WTC11 (cell line): ENCODE measurements at regions not wholly inside any gene's neighbourhood (a gene's known extent, or its start where the extent isn't known, plus 50 kb on each side); places are given as distances from the start of the nearest gene placed in this dataset.

Experiments
- ATAC-seq: fragments of 200-7000 bp; cut with Tn5 transposase; 2 replicates; pipeline ENCODE4 v1.10.0; 2021; ENCODE audit warnings: mild to moderate bottlenecking, moderate library complexity
- CTCF ChIA-PET: fragments of 300-600 bp; sonication (Branson Sonifier 250); formaldehyde crosslinking; loops from one replicate; lab custom pipeline; 2021; ENCODE audit warnings: antibody characterized with exemption; lab: Charles Lee
- POLR2A ChIA-PET: fragments of 350-600 bp; sonication (Branson Sonifier 250); formaldehyde crosslinking; loops from one replicate; lab custom pipeline; 2021; ENCODE audit warnings: antibody characterized with exemption; lab: Charles Lee
- DNase-seq: peaks from one replicate; pipeline ENCODE4 v3.0.0; 2021; ENCODE audit warnings: low spot score
- H3K27ac Mint-ChIP-seq: 2 replicates; pipeline ENCODE4 v1.8.0; 2021; ENCODE audit warnings: mixed read lengths
- H3K27me3 Mint-ChIP-seq: 2 replicates; pipeline ENCODE4 v1.8.0; 2021; ENCODE audit warnings: low read depth, mild to moderate bottlenecking, moderate library complexity, mixed read lengths
- H3K36me3 Mint-ChIP-seq: 2 replicates; pipeline ENCODE4 v1.8.0; 2021; ENCODE audit warnings: mixed read lengths
- H3K4me1 Mint-ChIP-seq: 2 replicates; pipeline ENCODE4 v1.8.0; 2022; ENCODE audit warnings: mixed read lengths
- H3K4me3 Mint-ChIP-seq: 2 replicates; pipeline ENCODE4 v1.8.0; 2021; ENCODE audit warnings: mild to moderate bottlenecking, moderate library complexity, mixed read lengths
- H3K9me3 Mint-ChIP-seq: 2 replicates; pipeline ENCODE4 v1.8.0; 2021; ENCODE audit warnings: mixed read lengths
- ATF1 ChIP-seq: sonication (generic); formaldehyde crosslinking; IDR thresholded peaks from 2 replicates; pipeline ENCODE4 v1.8.1; 2023; ENCODE audit warnings: mild to moderate bottlenecking, moderate library complexity, missing genetic modification reagents
- ETV6 ChIP-seq: sonication (generic); formaldehyde crosslinking; IDR thresholded peaks from 2 replicates; pipeline ENCODE4 v1.8.1; 2022; ENCODE audit warnings: mild to moderate bottlenecking, missing genetic modification reagents
- GABPB1 ChIP-seq: sonication (generic); formaldehyde crosslinking; IDR thresholded peaks from 2 replicates; pipeline ENCODE4 v1.8.1; 2023; ENCODE audit warnings: mild to moderate bottlenecking, missing genetic modification reagents
- GTF2I ChIP-seq: fragments of 250-450 bp; sonication (Bioruptor Pico); conservative IDR thresholded peaks from 2 replicates; pipeline ENCODE4 v1.4.0; 2021; ENCODE audit warnings: mild to moderate bottlenecking
- HMGA2 ChIP-seq: fragments of 250-450 bp; sonication (Bioruptor Pico); IDR thresholded peaks from 2 replicates; pipeline ENCODE4 v1.4.0; 2021; ENCODE audit warnings: mild to moderate bottlenecking, moderate library complexity
- KAT7 ChIP-seq: sonication (generic); formaldehyde crosslinking; IDR thresholded peaks from 2 replicates; pipeline ENCODE4 v1.8.1; 2023; ENCODE audit warnings: missing genetic modification reagents, mild to moderate bottlenecking, borderline replicate concordance
- NFATC4 ChIP-seq: fragments of 250-450 bp; sonication (Bioruptor Pico); IDR thresholded peaks from 2 replicates; pipeline ENCODE4 v1.9.0; 2021; ENCODE audit warnings: mild to moderate bottlenecking
- NFYB ChIP-seq: sonication (generic); formaldehyde crosslinking; conservative IDR thresholded peaks from 2 replicates; pipeline ENCODE4 v1.8.0; 2022; ENCODE audit warnings: low read depth, missing genetic modification reagents
- NR3C1 ChIP-seq: sonication (generic); formaldehyde crosslinking; conservative IDR thresholded peaks from 2 replicates; pipeline ENCODE4 v1.8.1; 2023; ENCODE audit warnings: low read depth, mild to moderate bottlenecking, missing genetic modification reagents
- OVOL2 ChIP-seq: fragments of 250-450 bp; sonication (Bioruptor Pico); IDR thresholded peaks from 2 replicates; pipeline ENCODE4 v1.9.0; 2021; ENCODE audit warnings: mild to moderate bottlenecking, borderline replicate concordance
- SMAD3 ChIP-seq: sonication (generic); formaldehyde crosslinking; IDR thresholded peaks from 2 replicates; pipeline ENCODE4 v1.8.0; 2022; ENCODE audit warnings: missing genetic modification reagents, mild to moderate bottlenecking, borderline replicate concordance
- TEAD1 ChIP-seq: sonication (generic); formaldehyde crosslinking; IDR thresholded peaks from 2 replicates; pipeline ENCODE4 v1.8.0; 2022; ENCODE audit warnings: mild to moderate bottlenecking, missing genetic modification reagents
- TEAD4 ChIP-seq: sonication (generic); formaldehyde crosslinking; IDR thresholded peaks from 2 replicates; pipeline ENCODE4 v1.8.0; 2022; ENCODE audit warnings: mild to moderate bottlenecking, missing genetic modification reagents
- TP53 ChIP-seq: sonication (generic); formaldehyde crosslinking; IDR thresholded peaks from 2 replicates; pipeline ENCODE4 v1.8.1; 2023; ENCODE audit warnings: mild to moderate bottlenecking, missing genetic modification reagents
- ZNF121 ChIP-seq: sonication (generic); formaldehyde crosslinking; IDR thresholded peaks from 2 replicates; pipeline ENCODE4 v1.8.0; 2023; ENCODE audit warnings: missing genetic modification reagents
- ZNF232 ChIP-seq: sonication (generic); formaldehyde crosslinking; IDR thresholded peaks from 2 replicates; pipeline ENCODE4 v1.8.0; 2022; ENCODE audit warnings: mild to moderate bottlenecking, missing genetic modification reagents
- ZNF416 ChIP-seq: fragments of 250-450 bp; sonication (Bioruptor Pico); IDR thresholded peaks from 2 replicates; pipeline ENCODE4 v1.9.0; 2021; ENCODE audit warnings: mild to moderate bottlenecking, inconsistent platforms
- ZNF423 ChIP-seq: fragments of 250-450 bp; sonication (Bioruptor Pico); IDR thresholded peaks from 2 replicates; pipeline ENCODE4 v2.1.2; 2022; ENCODE audit warnings: mild to moderate bottlenecking, moderate library complexity
- ZNF671 ChIP-seq: fragments of 250-450 bp; sonication (Bioruptor Pico); IDR thresholded peaks from 2 replicates; pipeline ENCODE4 v1.8.0; 2021; ENCODE audit warnings: mild to moderate bottlenecking
- TF ChIP-seq, protein P1 (sequence below): sonication (generic); formaldehyde crosslinking; IDR thresholded peaks from 2 replicates; pipeline ENCODE4 v1.8.1; 2023; ENCODE audit warnings: mild to moderate bottlenecking, moderate library complexity, missing genetic modification reagents
- TF ChIP-seq, protein P2 (sequence below): fragments of 250-450 bp; sonication (Bioruptor Pico); IDR thresholded peaks from 2 replicates; pipeline ENCODE4 v1.9.0; 2021; ENCODE audit warnings: mild to moderate bottlenecking, borderline replicate concordance
- TF ChIP-seq, protein P3 (sequence below): sonication (generic); formaldehyde crosslinking; IDR thresholded peaks from 2 replicates; pipeline ENCODE4 v1.8.1; 2023; ENCODE audit warnings: mild to moderate bottlenecking, missing genetic modification reagents
- TF ChIP-seq, protein P4 (sequence below): sonication (generic); formaldehyde crosslinking; IDR thresholded peaks from 2 replicates; pipeline ENCODE4 v1.8.1; 2023; ENCODE audit warnings: mild to moderate bottlenecking, missing genetic modification reagents, moderate library complexity
- TF ChIP-seq, protein P5 (sequence below): sonication (generic); formaldehyde crosslinking; IDR thresholded peaks from 2 replicates; pipeline ENCODE4 v1.8.0; 2023; ENCODE audit warnings: missing genetic modification reagents
- TF ChIP-seq, protein P6 (sequence below): sonication (generic); formaldehyde crosslinking; IDR thresholded peaks from 2 replicates; pipeline ENCODE4 v1.8.0; 2023; ENCODE audit warnings: missing genetic modification reagents, mild to moderate bottlenecking, borderline replicate concordance

DNA sequence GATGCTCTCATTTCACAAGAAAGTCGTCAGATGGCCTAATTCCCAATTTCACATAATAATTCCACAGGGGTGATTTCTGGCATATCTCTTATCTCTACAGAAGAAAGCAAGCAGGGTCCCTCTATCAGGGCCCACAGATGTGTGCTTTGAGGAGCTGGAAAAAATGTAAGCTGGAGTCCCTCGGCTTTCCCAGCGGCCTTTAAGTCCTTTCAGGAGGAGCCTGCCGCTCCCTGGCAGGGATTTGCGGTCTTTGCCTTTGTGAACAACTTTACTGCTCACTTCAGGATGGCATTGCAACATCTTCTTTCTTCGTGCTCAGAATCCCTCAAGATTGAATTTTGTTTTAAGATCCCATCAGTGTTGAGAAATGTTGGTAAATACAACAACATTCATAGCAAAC lies 83.0 kb downstream of the FZD10 start:
- DNase-seq (no peak), ATAC-seq (no peak)
- Mint-ChIP-seq H3K9me3 (peaks cover 72% of the 10 kb centered on the region), H3K4me1 (no peaks in the 10 kb centered on the region), H3K4me3 (no peak overlapping the region), H3K27me3 (peaks cover 14% of the 10 kb centered on the region), H3K36me3 (peaks cover 42% of the 10 kb centered on the region), H3K27ac (no peak overlapping the region)
- ChIA-PET CTCF (no interaction called here), POLR2A (no interaction called here)
- no peak for TF ChIP-seq ZNF121
- no peak for TF ChIP-seq OVOL2 (CRISPR knock-in tag)
- no peak for TF ChIP-seq SMAD3 (CRISPR knock-in tag)
- no peak for TF ChIP-seq HMGA2
- TF ChIP-seq ZNF232: no peak
- TF ChIP-seq, protein P1, sequence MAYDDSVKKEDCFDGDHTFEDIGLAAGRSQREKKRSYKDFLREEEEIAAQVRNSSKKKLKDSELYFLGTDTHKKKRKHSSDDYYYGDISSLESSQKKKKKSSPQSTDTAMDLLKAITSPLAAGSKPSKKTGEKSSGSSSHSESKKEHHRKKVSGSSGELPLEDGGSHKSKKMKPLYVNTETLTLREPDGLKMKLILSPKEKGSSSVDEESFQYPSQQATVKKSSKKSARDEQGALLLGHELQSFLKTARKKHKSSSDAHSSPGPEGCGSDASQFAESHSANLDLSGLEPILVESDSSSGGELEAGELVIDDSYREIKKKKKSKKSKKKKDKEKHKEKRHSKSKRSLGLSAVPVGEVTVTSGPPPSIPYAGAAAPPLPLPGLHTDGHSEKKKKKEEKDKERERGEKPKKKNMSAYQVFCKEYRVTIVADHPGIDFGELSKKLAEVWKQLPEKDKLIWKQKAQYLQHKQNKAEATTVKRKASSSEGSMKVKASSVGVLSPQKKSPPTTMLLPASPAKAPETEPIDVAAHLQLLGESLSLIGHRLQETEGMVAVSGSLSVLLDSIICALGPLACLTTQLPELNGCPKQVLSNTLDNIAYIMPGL (CRISPR knock-in tag): no peak
- no peak for TF ChIP-seq KAT7
- TF ChIP-seq GTF2I (CRISPR knock-in tag): no peak
- TF ChIP-seq ATF1: no peak
- TF ChIP-seq, protein P2, sequence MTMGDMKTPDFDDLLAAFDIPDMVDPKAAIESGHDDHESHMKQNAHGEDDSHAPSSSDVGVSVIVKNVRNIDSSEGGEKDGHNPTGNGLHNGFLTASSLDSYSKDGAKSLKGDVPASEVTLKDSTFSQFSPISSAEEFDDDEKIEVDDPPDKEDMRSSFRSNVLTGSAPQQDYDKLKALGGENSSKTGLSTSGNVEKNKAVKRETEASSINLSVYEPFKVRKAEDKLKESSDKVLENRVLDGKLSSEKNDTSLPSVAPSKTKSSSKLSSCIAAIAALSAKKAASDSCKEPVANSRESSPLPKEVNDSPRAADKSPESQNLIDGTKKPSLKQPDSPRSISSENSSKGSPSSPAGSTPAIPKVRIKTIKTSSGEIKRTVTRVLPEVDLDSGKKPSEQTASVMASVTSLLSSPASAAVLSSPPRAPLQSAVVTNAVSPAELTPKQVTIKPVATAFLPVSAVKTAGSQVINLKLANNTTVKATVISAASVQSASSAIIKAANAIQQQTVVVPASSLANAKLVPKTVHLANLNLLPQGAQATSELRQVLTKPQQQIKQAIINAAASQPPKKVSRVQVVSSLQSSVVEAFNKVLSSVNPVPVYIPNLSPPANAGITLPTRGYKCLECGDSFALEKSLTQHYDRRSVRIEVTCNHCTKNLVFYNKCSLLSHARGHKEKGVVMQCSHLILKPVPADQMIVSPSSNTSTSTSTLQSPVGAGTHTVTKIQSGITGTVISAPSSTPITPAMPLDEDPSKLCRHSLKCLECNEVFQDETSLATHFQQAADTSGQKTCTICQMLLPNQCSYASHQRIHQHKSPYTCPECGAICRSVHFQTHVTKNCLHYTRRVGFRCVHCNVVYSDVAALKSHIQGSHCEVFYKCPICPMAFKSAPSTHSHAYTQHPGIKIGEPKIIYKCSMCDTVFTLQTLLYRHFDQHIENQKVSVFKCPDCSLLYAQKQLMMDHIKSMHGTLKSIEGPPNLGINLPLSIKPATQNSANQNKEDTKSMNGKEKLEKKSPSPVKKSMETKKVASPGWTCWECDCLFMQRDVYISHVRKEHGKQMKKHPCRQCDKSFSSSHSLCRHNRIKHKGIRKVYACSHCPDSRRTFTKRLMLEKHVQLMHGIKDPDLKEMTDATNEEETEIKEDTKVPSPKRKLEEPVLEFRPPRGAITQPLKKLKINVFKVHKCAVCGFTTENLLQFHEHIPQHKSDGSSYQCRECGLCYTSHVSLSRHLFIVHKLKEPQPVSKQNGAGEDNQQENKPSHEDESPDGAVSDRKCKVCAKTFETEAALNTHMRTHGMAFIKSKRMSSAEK (CRISPR knock-in tag): no peak
- TF ChIP-seq TEAD4 (CRISPR knock-in tag): no peak
- no peak for TF ChIP-seq TEAD1 (CRISPR knock-in tag)
- no peak for TF ChIP-seq ZNF423 (CRISPR knock-in tag)
- no peak for TF ChIP-seq ZNF416 (CRISPR knock-in tag)
- TF ChIP-seq ZNF671 (CRISPR knock-in tag): no peak
- TF ChIP-seq TP53 (CRISPR knock-in tag): no peak
- TF ChIP-seq GABPB1 (CRISPR knock-in tag): no peak
- TF ChIP-seq, protein P3, sequence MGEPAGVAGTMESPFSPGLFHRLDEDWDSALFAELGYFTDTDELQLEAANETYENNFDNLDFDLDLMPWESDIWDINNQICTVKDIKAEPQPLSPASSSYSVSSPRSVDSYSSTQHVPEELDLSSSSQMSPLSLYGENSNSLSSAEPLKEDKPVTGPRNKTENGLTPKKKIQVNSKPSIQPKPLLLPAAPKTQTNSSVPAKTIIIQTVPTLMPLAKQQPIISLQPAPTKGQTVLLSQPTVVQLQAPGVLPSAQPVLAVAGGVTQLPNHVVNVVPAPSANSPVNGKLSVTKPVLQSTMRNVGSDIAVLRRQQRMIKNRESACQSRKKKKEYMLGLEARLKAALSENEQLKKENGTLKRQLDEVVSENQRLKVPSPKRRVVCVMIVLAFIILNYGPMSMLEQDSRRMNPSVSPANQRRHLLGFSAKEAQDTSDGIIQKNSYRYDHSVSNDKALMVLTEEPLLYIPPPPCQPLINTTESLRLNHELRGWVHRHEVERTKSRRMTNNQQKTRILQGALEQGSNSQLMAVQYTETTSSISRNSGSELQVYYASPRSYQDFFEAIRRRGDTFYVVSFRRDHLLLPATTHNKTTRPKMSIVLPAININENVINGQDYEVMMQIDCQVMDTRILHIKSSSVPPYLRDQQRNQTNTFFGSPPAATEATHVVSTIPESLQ (CRISPR knock-in tag): no peak
- TF ChIP-seq, protein P4, sequence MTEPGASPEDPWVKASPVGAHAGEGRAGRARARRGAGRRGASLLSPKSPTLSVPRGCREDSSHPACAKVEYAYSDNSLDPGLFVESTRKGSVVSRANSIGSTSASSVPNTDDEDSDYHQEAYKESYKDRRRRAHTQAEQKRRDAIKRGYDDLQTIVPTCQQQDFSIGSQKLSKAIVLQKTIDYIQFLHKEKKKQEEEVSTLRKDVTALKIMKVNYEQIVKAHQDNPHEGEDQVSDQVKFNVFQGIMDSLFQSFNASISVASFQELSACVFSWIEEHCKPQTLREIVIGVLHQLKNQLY (CRISPR knock-in tag): no peak
- TF ChIP-seq NFYB (CRISPR knock-in tag): no peak

DNA sequence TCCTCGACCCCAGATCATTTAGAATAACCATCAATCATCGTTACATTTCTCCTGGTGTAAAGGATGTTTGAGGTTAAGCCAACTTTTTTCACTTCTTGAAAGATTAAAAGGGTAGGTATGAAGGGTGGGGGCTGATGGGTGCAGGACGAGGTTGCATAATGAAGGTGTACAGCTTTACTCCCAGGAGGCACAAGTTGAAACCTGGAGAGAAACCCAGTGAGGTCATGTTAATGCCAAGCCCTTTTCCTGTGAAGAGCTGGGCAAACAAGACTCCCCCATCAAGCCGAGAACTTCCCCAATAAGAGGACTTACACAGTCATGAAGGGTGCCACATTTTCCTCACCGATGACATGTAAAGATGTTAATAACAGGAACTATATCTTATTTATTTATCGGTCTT lies 84.3 kb downstream of the FZD10 start:
- ChIA-PET CTCF (no interaction called here), POLR2A (no interaction called here)
- H3K9me3 Mint-ChIP-seq: peaks cover 68% of the 10 kb centered on the region
- peaks cover 43% of the 10 kb centered on the region for H3K36me3 Mint-ChIP-seq
- no peaks in the 10 kb centered on the region for H3K4me1 Mint-ChIP-seq
- H3K4me3 Mint-ChIP-seq: no peak overlapping the region
- peaks cover 11% of the 10 kb centered on the region for H3K27me3 Mint-ChIP-seq
- H3K27ac Mint-ChIP-seq: no peak overlapping the region
- no peak for ATAC-seq
- DNase-seq: no peak
- TF ChIP-seq NR3C1 (CRISPR knock-in tag) (no peak), NFATC4 (CRISPR knock-in tag) (no peak), ETV6 (no peak)
- TF ChIP-seq, protein P5, sequence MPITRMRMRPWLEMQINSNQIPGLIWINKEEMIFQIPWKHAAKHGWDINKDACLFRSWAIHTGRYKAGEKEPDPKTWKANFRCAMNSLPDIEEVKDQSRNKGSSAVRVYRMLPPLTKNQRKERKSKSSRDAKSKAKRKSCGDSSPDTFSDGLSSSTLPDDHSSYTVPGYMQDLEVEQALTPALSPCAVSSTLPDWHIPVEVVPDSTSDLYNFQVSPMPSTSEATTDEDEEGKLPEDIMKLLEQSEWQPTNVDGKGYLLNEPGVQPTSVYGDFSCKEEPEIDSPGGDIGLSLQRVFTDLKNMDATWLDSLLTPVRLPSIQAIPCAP (CRISPR knock-in tag): no peak
- TF ChIP-seq, protein P6, sequence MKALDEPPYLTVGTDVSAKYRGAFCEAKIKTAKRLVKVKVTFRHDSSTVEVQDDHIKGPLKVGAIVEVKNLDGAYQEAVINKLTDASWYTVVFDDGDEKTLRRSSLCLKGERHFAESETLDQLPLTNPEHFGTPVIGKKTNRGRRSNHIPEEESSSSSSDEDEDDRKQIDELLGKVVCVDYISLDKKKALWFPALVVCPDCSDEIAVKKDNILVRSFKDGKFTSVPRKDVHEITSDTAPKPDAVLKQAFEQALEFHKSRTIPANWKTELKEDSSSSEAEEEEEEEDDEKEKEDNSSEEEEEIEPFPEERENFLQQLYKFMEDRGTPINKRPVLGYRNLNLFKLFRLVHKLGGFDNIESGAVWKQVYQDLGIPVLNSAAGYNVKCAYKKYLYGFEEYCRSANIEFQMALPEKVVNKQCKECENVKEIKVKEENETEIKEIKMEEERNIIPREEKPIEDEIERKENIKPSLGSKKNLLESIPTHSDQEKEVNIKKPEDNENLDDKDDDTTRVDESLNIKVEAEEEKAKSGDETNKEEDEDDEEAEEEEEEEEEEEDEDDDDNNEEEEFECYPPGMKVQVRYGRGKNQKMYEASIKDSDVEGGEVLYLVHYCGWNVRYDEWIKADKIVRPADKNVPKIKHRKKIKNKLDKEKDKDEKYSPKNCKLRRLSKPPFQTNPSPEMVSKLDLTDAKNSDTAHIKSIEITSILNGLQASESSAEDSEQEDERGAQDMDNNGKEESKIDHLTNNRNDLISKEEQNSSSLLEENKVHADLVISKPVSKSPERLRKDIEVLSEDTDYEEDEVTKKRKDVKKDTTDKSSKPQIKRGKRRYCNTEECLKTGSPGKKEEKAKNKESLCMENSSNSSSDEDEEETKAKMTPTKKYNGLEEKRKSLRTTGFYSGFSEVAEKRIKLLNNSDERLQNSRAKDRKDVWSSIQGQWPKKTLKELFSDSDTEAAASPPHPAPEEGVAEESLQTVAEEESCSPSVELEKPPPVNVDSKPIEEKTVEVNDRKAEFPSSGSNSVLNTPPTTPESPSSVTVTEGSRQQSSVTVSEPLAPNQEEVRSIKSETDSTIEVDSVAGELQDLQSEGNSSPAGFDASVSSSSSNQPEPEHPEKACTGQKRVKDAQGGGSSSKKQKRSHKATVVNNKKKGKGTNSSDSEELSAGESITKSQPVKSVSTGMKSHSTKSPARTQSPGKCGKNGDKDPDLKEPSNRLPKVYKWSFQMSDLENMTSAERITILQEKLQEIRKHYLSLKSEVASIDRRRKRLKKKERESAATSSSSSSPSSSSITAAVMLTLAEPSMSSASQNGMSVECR (CRISPR knock-in tag): no peak
